ENCODE measurements at regions not wholly inside any gene's neighbourhood (a gene's known extent, or its start where the extent isn't known, plus 50 kb on each side); places are given as distances from the start of the nearest gene placed in this dataset.

DNA sequence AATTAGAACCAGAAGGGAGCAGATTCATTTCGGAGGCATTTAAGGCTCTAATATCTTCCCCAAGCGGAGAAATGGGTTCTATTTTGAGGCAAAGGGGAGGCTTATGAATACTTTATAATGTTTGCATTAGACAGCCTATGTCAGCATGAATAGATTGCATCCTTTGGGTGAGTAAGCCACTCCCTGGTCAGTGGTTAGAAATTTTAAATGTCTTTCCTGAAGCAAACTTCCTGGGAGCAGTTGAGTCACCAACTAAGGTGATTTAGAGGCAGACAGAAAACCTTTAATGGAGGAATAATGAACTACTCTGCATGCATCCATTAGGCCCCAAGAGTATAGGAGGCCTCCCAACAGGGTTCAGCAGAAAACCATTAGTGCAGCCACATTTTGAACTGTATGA is 204.9 kb downstream of the ELAVL2 start:
- TF ChIP-seq, protein P1, sequence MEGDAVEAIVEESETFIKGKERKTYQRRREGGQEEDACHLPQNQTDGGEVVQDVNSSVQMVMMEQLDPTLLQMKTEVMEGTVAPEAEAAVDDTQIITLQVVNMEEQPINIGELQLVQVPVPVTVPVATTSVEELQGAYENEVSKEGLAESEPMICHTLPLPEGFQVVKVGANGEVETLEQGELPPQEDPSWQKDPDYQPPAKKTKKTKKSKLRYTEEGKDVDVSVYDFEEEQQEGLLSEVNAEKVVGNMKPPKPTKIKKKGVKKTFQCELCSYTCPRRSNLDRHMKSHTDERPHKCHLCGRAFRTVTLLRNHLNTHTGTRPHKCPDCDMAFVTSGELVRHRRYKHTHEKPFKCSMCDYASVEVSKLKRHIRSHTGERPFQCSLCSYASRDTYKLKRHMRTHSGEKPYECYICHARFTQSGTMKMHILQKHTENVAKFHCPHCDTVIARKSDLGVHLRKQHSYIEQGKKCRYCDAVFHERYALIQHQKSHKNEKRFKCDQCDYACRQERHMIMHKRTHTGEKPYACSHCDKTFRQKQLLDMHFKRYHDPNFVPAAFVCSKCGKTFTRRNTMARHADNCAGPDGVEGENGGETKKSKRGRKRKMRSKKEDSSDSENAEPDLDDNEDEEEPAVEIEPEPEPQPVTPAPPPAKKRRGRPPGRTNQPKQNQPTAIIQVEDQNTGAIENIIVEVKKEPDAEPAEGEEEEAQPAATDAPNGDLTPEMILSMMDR (IDR thresholded peaks at IDR 0.05; ENCODE audit: low read depth, low read length), result no peak
- TF ChIP-seq POLR2A (IDR thresholded peaks at IDR 0.05; ENCODE audit: extremely low read depth, insufficient read length), result no peak
- TF ChIP-seq, protein P2, sequence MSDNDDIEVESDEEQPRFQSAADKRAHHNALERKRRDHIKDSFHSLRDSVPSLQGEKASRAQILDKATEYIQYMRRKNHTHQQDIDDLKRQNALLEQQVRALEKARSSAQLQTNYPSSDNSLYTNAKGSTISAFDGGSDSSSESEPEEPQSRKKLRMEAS (IDR thresholded peaks at IDR 0.05; ENCODE audit: low read depth, low read length), result no peak
